GM12864 (cell line): ENCODE measurements at regions not wholly inside any gene's neighbourhood (a gene's known extent, or its start where the extent isn't known, plus 50 kb on each side); places are given as distances from the start of the nearest gene placed in this dataset.
"Not testable (repeated sequence)": the region's sequence is repeated elsewhere in the genome, so short reads cannot be mapped to it uniquely, and the experiment has no call there.

Experiments used
- DNase-seq: peaks from one replicate; pipeline ENCODE4 v3.0.0-alpha.2; 2011; ENCODE audit warnings: low read depth
- H3K4me3 ChIP-seq: 2 replicates; pipeline ENCODE4 v1.5.1; 2011; ENCODE audit warnings: mild to moderate bottlenecking, low read depth, low read length, control low read depth
- TF ChIP-seq, protein P1 (sequence below): IDR thresholded peaks from 2 replicates; pipeline ENCODE4 v1.5.1; 2011; ENCODE audit warnings: low read depth, mild to moderate bottlenecking, moderate library complexity, low read length, control low read depth, inconsistent platforms; ENCODE audit errors: missing control alignments

DNA sequence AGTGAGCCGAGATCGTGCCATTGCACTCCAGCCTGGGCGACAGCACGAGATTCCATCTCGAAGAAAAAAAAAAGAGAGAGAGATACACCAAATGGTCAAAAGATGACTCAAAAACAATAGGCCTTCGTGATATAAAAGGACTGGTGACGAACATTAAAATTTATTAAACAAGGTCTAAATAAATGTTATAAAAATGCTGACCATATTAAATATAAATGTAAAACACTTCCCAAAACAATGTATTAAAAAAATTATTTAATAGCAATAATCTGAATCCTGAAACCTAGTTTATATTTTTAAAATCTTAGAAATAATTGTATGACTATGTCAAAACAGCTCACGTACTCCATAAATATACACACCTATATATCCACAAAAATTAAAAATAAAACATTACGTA is 247.6 kb downstream of the SETD4 start:
- H3K4me3 ChIP-seq = no peak overlapping the region
- TF ChIP-seq, protein P1, sequence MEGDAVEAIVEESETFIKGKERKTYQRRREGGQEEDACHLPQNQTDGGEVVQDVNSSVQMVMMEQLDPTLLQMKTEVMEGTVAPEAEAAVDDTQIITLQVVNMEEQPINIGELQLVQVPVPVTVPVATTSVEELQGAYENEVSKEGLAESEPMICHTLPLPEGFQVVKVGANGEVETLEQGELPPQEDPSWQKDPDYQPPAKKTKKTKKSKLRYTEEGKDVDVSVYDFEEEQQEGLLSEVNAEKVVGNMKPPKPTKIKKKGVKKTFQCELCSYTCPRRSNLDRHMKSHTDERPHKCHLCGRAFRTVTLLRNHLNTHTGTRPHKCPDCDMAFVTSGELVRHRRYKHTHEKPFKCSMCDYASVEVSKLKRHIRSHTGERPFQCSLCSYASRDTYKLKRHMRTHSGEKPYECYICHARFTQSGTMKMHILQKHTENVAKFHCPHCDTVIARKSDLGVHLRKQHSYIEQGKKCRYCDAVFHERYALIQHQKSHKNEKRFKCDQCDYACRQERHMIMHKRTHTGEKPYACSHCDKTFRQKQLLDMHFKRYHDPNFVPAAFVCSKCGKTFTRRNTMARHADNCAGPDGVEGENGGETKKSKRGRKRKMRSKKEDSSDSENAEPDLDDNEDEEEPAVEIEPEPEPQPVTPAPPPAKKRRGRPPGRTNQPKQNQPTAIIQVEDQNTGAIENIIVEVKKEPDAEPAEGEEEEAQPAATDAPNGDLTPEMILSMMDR = no peak
- DNase-seq = no peak

DNA sequence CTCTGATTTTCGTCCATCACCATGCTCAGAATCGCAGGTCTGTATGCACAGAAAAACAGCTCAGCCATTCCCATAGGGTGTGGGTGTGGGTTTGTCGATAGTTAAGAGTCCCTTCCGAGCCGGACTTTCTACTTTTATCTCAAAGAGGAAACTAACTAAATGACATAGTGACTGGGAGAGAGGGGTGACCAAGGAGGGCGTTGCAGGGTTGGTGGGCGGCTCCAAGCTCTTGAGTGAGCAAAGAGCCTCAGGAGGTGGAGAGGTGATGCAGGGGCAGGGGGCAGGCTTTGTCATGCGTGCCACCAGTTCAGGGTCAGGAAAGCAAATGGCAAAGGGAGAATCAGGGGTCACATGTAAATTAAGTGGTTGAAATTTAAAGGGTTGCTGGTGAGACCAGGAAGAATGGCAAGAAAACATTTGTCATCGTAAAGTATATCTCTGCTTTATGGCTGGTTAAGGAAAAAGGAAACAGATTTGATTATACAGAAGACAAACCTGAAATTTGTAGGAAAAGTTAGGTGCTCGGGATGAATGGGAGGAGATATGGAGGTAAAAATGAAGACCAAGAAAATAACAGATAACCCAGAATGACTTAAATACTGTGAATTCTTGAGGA is 249.0 kb downstream of the SETD4 start:
- DNase-seq = no peak
- no peak overlapping the region for H3K4me3 ChIP-seq
- TF ChIP-seq, protein P1 = no peak

GRCh38 chr21:35810431-35810970 is 249.8 kb downstream of the SETD4 start:
- no peak overlapping the region for H3K4me3 ChIP-seq
- TF ChIP-seq, protein P1 = no peak
- DNase-seq = no peak

GRCh38 chr21:35801391-35801790 is 258.9 kb downstream of the SETD4 start:
- no peak for DNase-seq
- no peak overlapping the region for H3K4me3 ChIP-seq
- TF ChIP-seq, protein P1 = no peak

- not testable (repeated sequence) for H3K4me3 ChIP-seq, DNase-seq
Observed at GRCh38 chr21:35800796-35801385, 259.4 kb downstream of the SETD4 start.

- H3K4me3 ChIP-seq = no peak overlapping the region
- TF ChIP-seq, protein P1 = no peak
- DNase-seq = no peak
Observed at GRCh38 chr21:35796844-35797243, 263.5 kb downstream of the SETD4 start.

GRCh38 chr21:35794527-35794926 is 265.8 kb downstream of the SETD4 start:
- not testable (repeated sequence) for DNase-seq, H3K4me3 ChIP-seq
